GM12878 (cell line): ENCODE measurements at regions not wholly inside any gene's neighbourhood (a gene's known extent, or its start where the extent isn't known, plus 50 kb on each side); places are given as distances from the start of the nearest gene placed in this dataset.

Source experiments
- ATAC-seq: fragments of 200-7000 bp; cut with Tn5 transposase; 3 replicates; pipeline ENCODE4 v1.9.1; 2020; ENCODE audit warnings: mild to moderate bottlenecking, moderate library complexity
- BruUV-seq: library from RNA; stranded (reverse); fragments of 400-500 nt; replicated peaks from 2 replicates; lab custom pipeline; 2021; lab: Mats Ljungman, UMichigan
- CTCF ChIA-PET: fragments of 300-600 bp; sonication (Branson Sonifier 250); formaldehyde crosslinking; extraction: SDS; loops from one replicate; lab custom pipeline; 2021; ENCODE audit warnings: inconsistent platforms; lab: Yijun Ruan, JAX
- POLR2A ChIA-PET: fragments of 350-600 bp; formaldehyde crosslinking; extraction: SDS; loops from one replicate; lab custom pipeline; 2021; ENCODE audit warnings: inconsistent platforms; lab: Charles Lee
- RAD21 ChIA-PET: fragments of 300-600 bp; sonication (Branson Sonifier 250); formaldehyde crosslinking; loops from one replicate; lab custom pipeline; 2023; ENCODE audit warnings: antibody characterized with exemption; ENCODE audit not compliant: unreplicated experiment; lab: Charles Lee
- SMC1A ChIA-PET: fragments of 300-600 bp; sonication (Branson Sonifier 250); formaldehyde crosslinking; loops from one replicate; lab custom pipeline; 2023; ENCODE audit not compliant: unreplicated experiment, uncharacterized antibody; lab: Charles Lee
- DNase-seq: peaks from one replicate; pipeline ENCODE4 v3.0.0-alpha.2; 2011; ENCODE audit warnings: low read depth, low spot score
- FAIRE-seq: peaks from 3 replicates; lab custom pipeline; 2011; peaks lifted over from hg19 to GRCh38; lab: Jason Lieb, UNC
- H2AFZ ChIP-seq: 2 replicates; pipeline ENCODE4 v1.6.0; 2011; ENCODE audit warnings: low read depth, low read length, control low read depth; ENCODE audit not compliant: control insufficient read depth
- H3K27ac ChIP-seq: 2 replicates; pipeline ENCODE4 v1.5.1; 2011; ENCODE audit warnings: control low read depth; ENCODE audit not compliant: control insufficient read depth, insufficient read depth
- H3K27me3 ChIP-seq, 2 experiments: replicated peaks in 1 of 2; 2 replicates each; pipeline versions ENCODE4 v1.6.0 to v1.6.1; 2011; ENCODE audit warnings: low read length in 1 of 2; ENCODE audit not compliant: control insufficient read depth in 2 of 2, insufficient read depth in 2 of 2
- H3K36me3 ChIP-seq, 2 experiments: 2 replicates each; pipeline ENCODE4 v1.5.1; 2011; ENCODE audit warnings: low read length in 1 of 2; ENCODE audit not compliant: control insufficient read depth in 2 of 2, insufficient read depth in 2 of 2
- H3K4me1 ChIP-seq: 2 replicates; pipeline ENCODE4 v1.6.1; 2011; ENCODE audit warnings: mild to moderate bottlenecking, low read length, moderate library complexity, mixed read lengths; ENCODE audit not compliant: control insufficient read depth, insufficient read depth
- H3K4me2 ChIP-seq: 2 replicates; pipeline ENCODE4 v1.6.0; 2011; ENCODE audit warnings: control low read depth; ENCODE audit not compliant: control insufficient read depth, insufficient read depth
- H3K4me3 ChIP-seq: fragments of 200-600 bp; sonication (generic); 2 replicates; pipeline ENCODE4 v1.5.1; 2016
- H3K79me2 ChIP-seq: 2 replicates; pipeline ENCODE4 v1.6.0; 2011; ENCODE audit warnings: low read length; ENCODE audit not compliant: control insufficient read depth, insufficient read depth
- H3K9ac ChIP-seq: 2 replicates; pipeline ENCODE4 v1.8.0; 2011; ENCODE audit warnings: low read length, control low read depth, mixed read lengths; ENCODE audit not compliant: control insufficient read depth, insufficient read depth
- H3K9me3 ChIP-seq: replicated peaks from 3 replicates; pipeline ENCODE4 v1.5.1; 2011; ENCODE audit warnings: mild to moderate bottlenecking, low read length; ENCODE audit not compliant: control insufficient read depth, insufficient read depth
- H4K20me1 ChIP-seq: 2 replicates; pipeline ENCODE4 v1.6.0; 2011; ENCODE audit not compliant: control insufficient read depth, insufficient read depth
- ETV6 ChIP-seq, 2 experiments: fragments of 450-650 bp in 1 of 2; IDR thresholded peaks in 1 of 2; conservative IDR thresholded peaks in 1 of 2; 2 replicates each; pipeline ENCODE4 v1.6.1; 2014; ENCODE audit warnings: antibody characterized with exemption in 1 of 2, borderline replicate concordance in 1 of 2, low read depth in 1 of 2, mild to moderate bottlenecking in 1 of 2, moderate library complexity in 1 of 2
- GATAD2B ChIP-seq: fragments of 450-650 bp; conservative IDR thresholded peaks from 2 replicates; pipeline ENCODE4 v1.6.1; 2017; ENCODE audit warnings: low read depth, mild to moderate bottlenecking, moderate library complexity
- NFYB ChIP-seq: IDR thresholded peaks from 2 replicates; pipeline ENCODE4 v1.6.1; 2011; ENCODE audit warnings: low read depth, mild to moderate bottlenecking, low read length, improper control_type of control experiment, moderate library complexity; ENCODE audit not compliant: insufficient read depth
- RUNX3 ChIP-seq: IDR thresholded peaks from 2 replicates; pipeline ENCODE4 v1.6.1; 2012; ENCODE audit warnings: low read length, inconsistent platforms
- TARDBP ChIP-seq: IDR thresholded peaks from 2 replicates; pipeline ENCODE4 v1.6.1; 2016; ENCODE audit warnings: borderline replicate concordance
- ZBED1 ChIP-seq: IDR thresholded peaks from 2 replicates; pipeline ENCODE4 v1.6.1; 2016; ENCODE audit warnings: borderline replicate concordance
- ZNF274 ChIP-seq: IDR thresholded peaks from one replicate; pipeline ENCODE4 v1.8.0; 2011; ENCODE audit not compliant: insufficient read length, insufficient read depth
- WGBS: methylation state at CpG from one replicate; pipeline ENCODE4 v1.1.6; 2016; ENCODE audit warnings: low lambda C conversion rate; ENCODE audit not compliant: insufficient replicate concordance, insufficient coverage; ENCODE audit errors: missing lambda C conversion rate; 5-methylcytosine and 5-hydroxymethylcytosine counted together
- in situ Hi-C: fragments of 300-500 bp; cut with MboI; formaldehyde crosslinking; loops from 9 replicates; pipeline ENCODE4 v1.14.3; 2018; ENCODE audit warnings: mixed read lengths
- intact Hi-C: fragments of 100-400 bp; cut with micrococcal nuclease; formaldehyde crosslinking; loops from one replicate; pipeline ENCODE4 v1.14.2; 2022; ENCODE audit not compliant: unreplicated experiment
- TF ChIP-seq, protein P1 (sequence below): fragments of 450-650 bp; IDR thresholded peaks from 2 replicates; pipeline ENCODE4 v1.6.1; 2017; ENCODE audit warnings: mild to moderate bottlenecking, moderate library complexity
- TF ChIP-seq, protein P2 (sequence below): fragments of 450-650 bp; IDR thresholded peaks from 2 replicates; pipeline ENCODE4 v1.6.1; 2017; ENCODE audit warnings: antibody characterized with exemption, mild to moderate bottlenecking, moderate library complexity

DNA sequence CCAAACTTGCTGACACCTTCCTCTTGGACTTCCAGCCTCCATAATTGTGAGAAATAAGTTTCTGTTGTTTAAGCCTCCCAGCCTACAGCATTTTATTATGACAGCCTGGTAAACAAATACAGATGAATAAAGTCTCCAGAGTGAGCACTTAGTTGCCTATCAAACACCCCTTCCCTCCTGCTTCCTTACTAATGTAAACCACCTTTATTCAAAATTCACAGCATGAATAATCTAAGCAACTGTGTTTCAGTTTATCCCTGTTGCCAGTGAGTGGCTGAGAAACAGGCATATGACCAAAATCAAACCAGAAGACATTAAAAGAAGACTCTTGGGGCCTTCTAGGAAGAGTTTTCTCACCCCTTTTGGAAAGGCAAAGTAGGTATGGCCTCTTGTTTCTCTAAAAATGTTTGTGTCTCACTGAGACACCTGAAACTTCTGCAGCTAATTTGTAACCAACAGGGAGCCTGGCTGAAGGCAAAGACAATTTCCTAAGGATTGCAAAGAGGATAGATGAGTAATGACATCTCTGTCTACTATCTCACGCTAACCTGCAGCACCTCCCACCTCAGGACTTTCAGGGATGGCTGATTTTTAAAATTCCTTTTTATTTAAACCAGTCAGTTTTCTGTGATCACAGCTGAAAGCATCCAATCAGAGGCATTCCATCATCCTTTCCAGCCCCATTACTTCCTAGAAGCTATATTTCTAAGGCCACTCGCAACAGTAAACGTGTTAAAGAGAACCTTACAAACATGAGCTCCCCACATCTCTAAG is 61.4 kb upstream of the LRRC55 start:
- in situ Hi-C loops: no loop called here
- Histone ChIP-seq H3K4me3 (no peak overlapping the region), H3K79me2 (no peaks in the 10 kb centered on the region), H3K36me3 (no peaks in the 10 kb centered on the region), H3K9me3 (no peaks in the 10 kb centered on the region), H3K4me1 (no peaks in the 10 kb centered on the region), H3K27ac (no peak overlapping the region), H4K20me1 (no peaks in the 10 kb centered on the region), H3K4me2 (no peak overlapping the region), H2AFZ (no peak overlapping the region), H3K27me3 (no peaks in the 10 kb centered on the region; a peak in 2 of 4 replicates), H3K9ac (no peak overlapping the region)
- ChIA-PET CTCF (interaction anchor here (0.6 to 9.6 kb wide), 3 partner anchors 129 to 1388 kb away, joined by 3 to 83 read pairs (median 3); no protein-coding TSS in a partner anchor), RAD21 (no interaction called here), POLR2A (interaction anchor here (0.7 kb wide), 1 partner anchor 84 kb away, joined by 3 read pairs; no protein-coding TSS in a partner anchor), SMC1A (interaction anchor here (0.8 to 3.7 kb wide), 2 partner anchors 10 to 130 kb away, joined by 3 to 14 read pairs; no protein-coding TSS in a partner anchor)
- intact Hi-C loops: loop anchor here (10.0 kb wide), 1 partner anchor 54 kb away; no protein-coding TSS in a partner anchor
- ATAC-seq (no peak), FAIRE-seq (no peak), DNase-seq (no peak)
- no TSS peak for BruUV-seq
- TF ChIP-seq, protein P1, sequence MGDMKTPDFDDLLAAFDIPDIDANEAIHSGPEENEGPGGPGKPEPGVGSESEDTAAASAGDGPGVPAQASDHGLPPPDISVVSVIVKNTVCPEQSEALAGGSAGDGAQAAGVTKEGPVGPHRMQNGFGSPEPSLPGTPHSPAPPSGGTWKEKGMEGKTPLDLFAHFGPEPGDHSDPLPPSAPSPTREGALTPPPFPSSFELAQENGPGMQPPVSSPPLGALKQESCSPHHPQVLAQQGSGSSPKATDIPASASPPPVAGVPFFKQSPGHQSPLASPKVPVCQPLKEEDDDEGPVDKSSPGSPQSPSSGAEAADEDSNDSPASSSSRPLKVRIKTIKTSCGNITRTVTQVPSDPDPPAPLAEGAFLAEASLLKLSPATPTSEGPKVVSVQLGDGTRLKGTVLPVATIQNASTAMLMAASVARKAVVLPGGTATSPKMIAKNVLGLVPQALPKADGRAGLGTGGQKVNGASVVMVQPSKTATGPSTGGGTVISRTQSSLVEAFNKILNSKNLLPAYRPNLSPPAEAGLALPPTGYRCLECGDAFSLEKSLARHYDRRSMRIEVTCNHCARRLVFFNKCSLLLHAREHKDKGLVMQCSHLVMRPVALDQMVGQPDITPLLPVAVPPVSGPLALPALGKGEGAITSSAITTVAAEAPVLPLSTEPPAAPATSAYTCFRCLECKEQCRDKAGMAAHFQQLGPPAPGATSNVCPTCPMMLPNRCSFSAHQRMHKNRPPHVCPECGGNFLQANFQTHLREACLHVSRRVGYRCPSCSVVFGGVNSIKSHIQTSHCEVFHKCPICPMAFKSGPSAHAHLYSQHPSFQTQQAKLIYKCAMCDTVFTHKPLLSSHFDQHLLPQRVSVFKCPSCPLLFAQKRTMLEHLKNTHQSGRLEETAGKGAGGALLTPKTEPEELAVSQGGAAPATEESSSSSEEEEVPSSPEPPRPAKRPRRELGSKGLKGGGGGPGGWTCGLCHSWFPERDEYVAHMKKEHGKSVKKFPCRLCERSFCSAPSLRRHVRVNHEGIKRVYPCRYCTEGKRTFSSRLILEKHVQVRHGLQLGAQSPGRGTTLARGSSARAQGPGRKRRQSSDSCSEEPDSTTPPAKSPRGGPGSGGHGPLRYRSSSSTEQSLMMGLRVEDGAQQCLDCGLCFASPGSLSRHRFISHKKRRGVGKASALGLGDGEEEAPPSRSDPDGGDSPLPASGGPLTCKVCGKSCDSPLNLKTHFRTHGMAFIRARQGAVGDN: no peak
- TF ChIP-seq ZNF274 (no peak), GATAD2B (no peak), ZBED1 (no peak), ETV6 (conservative IDR thresholded peaks at IDR 0.05 in 1 of 2, IDR thresholded peaks at IDR 0.05 in 1 of 2; ENCODE audit: borderline replicate concordance in 1 of 2, low read depth in 1 of 2) (no peak), RUNX3 (no peak), NFYB (no peak), TARDBP (no peak)
- TF ChIP-seq, protein P2, sequence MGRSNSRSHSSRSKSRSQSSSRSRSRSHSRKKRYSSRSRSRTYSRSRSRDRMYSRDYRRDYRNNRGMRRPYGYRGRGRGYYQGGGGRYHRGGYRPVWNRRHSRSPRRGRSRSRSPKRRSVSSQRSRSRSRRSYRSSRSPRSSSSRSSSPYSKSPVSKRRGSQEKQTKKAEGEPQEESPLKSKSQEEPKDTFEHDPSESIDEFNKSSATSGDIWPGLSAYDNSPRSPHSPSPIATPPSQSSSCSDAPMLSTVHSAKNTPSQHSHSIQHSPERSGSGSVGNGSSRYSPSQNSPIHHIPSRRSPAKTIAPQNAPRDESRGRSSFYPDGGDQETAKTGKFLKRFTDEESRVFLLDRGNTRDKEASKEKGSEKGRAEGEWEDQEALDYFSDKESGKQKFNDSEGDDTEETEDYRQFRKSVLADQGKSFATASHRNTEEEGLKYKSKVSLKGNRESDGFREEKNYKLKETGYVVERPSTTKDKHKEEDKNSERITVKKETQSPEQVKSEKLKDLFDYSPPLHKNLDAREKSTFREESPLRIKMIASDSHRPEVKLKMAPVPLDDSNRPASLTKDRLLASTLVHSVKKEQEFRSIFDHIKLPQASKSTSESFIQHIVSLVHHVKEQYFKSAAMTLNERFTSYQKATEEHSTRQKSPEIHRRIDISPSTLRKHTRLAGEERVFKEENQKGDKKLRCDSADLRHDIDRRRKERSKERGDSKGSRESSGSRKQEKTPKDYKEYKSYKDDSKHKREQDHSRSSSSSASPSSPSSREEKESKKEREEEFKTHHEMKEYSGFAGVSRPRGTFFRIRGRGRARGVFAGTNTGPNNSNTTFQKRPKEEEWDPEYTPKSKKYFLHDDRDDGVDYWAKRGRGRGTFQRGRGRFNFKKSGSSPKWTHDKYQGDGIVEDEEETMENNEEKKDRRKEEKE: no peak
- 9% methylated on average over 3 of the region's 3 CpGs for WGBS
